ENCODE measurements at regions not wholly inside any gene's neighbourhood (a gene's known extent, or its start where the extent isn't known, plus 50 kb on each side); places are given as distances from the start of the nearest gene placed in this dataset.

GRCh38 chr15:75149867-75150709, 51.6 kb upstream of the C15orf39 start:
- TF ChIP-seq, protein P1, sequence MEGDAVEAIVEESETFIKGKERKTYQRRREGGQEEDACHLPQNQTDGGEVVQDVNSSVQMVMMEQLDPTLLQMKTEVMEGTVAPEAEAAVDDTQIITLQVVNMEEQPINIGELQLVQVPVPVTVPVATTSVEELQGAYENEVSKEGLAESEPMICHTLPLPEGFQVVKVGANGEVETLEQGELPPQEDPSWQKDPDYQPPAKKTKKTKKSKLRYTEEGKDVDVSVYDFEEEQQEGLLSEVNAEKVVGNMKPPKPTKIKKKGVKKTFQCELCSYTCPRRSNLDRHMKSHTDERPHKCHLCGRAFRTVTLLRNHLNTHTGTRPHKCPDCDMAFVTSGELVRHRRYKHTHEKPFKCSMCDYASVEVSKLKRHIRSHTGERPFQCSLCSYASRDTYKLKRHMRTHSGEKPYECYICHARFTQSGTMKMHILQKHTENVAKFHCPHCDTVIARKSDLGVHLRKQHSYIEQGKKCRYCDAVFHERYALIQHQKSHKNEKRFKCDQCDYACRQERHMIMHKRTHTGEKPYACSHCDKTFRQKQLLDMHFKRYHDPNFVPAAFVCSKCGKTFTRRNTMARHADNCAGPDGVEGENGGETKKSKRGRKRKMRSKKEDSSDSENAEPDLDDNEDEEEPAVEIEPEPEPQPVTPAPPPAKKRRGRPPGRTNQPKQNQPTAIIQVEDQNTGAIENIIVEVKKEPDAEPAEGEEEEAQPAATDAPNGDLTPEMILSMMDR (IDR thresholded peaks at IDR 0.05; ENCODE audit: insufficient read depth, low read length, poor library complexity, severe bottlenecking) = no peak
- no peak for TF ChIP-seq EZH2phosphoT487 (conservative IDR thresholded peaks at IDR 0.05; ENCODE audit: low read length)

Measured in SU-DHL-6 (cell line).